ENCODE measurements at regions not wholly inside any gene's neighbourhood (a gene's known extent, or its start where the extent isn't known, plus 50 kb on each side); places are given as distances from the start of the nearest gene placed in this dataset.
A peak's percentile ranks its signal among the peaks of the same experiment; 100 is the strongest.

GRCh38 chr4:36494016-36494415, 212.6 kb downstream of the DTHD1 start:
- DNase-seq = no peak

- no peak for DNase-seq
These were observed 213.3 kb downstream of the DTHD1 start for GRCh38 chr4:36494747-36495146.

- DNase-seq = no peak
These were observed 220.9 kb downstream of the DTHD1 start for GRCh38 chr4:36502350-36502749.

- DNase-seq = no peak
These were observed 227.0 kb downstream of the DTHD1 start for GRCh38 chr4:36508394-36508793.

GRCh38 chr4:36509845-36510244, 228.4 kb downstream of the DTHD1 start:
- no peak for DNase-seq

- no peak for DNase-seq
These were observed 230.4 kb downstream of the DTHD1 start for GRCh38 chr4:36511785-36512184.

GRCh38 chr4:36516522-36517095, 235.2 kb downstream of the DTHD1 start:
- no peak for DNase-seq

GRCh38 chr4:36523182-36523581, 241.8 kb downstream of the DTHD1 start:
- no peak for DNase-seq

- DNase-seq = no peak
These were observed 251.4 kb downstream of the DTHD1 start for GRCh38 chr4:36532670-36533379.

- no peak for DNase-seq
These were observed 252.5 kb downstream of the DTHD1 start for GRCh38 chr4:36533944-36534343.

GRCh38 chr4:36547383-36547782, 266.0 kb downstream of the DTHD1 start:
- DNase-seq = no peak

GRCh38 chr4:36549252-36549651, 267.8 kb downstream of the DTHD1 start:
- DNase-seq = no peak

- DNase-seq = no peak
These were observed 268.6 kb downstream of the DTHD1 start for GRCh38 chr4:36549992-36550391.

GRCh38 chr4:36551697-36552214, 270.3 kb downstream of the DTHD1 start:
- peak; percentile 55 for DNase-seq

- no peak for DNase-seq
These were observed 271.6 kb downstream of the DTHD1 start for GRCh38 chr4:36553029-36553428.

- DNase-seq = no peak
These were observed 272.0 kb downstream of the DTHD1 start for GRCh38 chr4:36553453-36553852.

- no peak for DNase-seq
These were observed 275.6 kb downstream of the DTHD1 start for GRCh38 chr4:36556984-36557383.

GRCh38 chr4:36568575-36568974, 287.2 kb downstream of the DTHD1 start:
- no peak for DNase-seq

GRCh38 chr4:36573441-36573840, 292.0 kb downstream of the DTHD1 start:
- no peak for DNase-seq

GRCh38 chr4:36574816-36575215, 293.4 kb downstream of the DTHD1 start:
- DNase-seq = no peak

- no peak for DNase-seq
These were observed 300.8 kb downstream of the DTHD1 start for GRCh38 chr4:36582198-36582597.

GRCh38 chr4:36587909-36588472, 306.6 kb downstream of the DTHD1 start:
- no peak for DNase-seq

- DNase-seq = no peak
These were observed 308.9 kb downstream of the DTHD1 start for GRCh38 chr4:36590343-36590742.

GRCh38 chr4:36601864-36602495, 320.6 kb downstream of the DTHD1 start:
- DNase-seq = no peak

Measured in activated CD4-positive, alpha-beta T cell treated with anti-CD3 and anti-CD28 coated beads, Interleukin-10, Interleukin-2, amounts not matched to agents 100 ng/mL and 50 ng/mL, durations not matched to agents 16 hours and 8 hours (primary cell).